ENCODE measurements at regions not wholly inside any gene's neighbourhood (a gene's known extent, or its start where the extent isn't known, plus 50 kb on each side); places are given as distances from the start of the nearest gene placed in this dataset.

DNA sequence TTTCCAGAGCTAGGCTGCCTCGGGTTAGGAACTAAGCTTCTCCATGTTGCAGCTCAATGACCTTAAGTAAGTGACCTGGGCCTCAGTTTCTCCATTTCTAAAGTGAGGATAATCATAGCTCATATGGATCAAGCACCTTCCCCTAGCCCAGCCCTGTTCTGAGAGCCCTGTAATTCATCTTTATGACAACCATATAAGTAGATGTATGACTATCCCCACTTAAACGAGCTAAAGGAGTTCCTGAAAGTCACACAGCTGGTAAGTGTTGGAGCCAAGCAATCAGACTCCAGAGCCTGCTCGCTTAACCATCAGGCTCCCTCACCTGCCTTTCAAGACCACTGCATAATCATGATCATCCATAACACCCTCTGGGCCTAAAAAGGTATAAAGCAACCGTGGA lies 135.4 kb downstream of the SP3 start:
- TF ChIP-seq, protein P1, sequence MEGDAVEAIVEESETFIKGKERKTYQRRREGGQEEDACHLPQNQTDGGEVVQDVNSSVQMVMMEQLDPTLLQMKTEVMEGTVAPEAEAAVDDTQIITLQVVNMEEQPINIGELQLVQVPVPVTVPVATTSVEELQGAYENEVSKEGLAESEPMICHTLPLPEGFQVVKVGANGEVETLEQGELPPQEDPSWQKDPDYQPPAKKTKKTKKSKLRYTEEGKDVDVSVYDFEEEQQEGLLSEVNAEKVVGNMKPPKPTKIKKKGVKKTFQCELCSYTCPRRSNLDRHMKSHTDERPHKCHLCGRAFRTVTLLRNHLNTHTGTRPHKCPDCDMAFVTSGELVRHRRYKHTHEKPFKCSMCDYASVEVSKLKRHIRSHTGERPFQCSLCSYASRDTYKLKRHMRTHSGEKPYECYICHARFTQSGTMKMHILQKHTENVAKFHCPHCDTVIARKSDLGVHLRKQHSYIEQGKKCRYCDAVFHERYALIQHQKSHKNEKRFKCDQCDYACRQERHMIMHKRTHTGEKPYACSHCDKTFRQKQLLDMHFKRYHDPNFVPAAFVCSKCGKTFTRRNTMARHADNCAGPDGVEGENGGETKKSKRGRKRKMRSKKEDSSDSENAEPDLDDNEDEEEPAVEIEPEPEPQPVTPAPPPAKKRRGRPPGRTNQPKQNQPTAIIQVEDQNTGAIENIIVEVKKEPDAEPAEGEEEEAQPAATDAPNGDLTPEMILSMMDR (IDR thresholded peaks at IDR 0.05; ENCODE audit: borderline replicate concordance, extremely low read depth, low read length, poor library complexity, severe bottlenecking), result no peak
- no peak for TF ChIP-seq EZH2 (IDR thresholded peaks at IDR 0.05; ENCODE audit: borderline replicate concordance, low read depth, low read length, severe bottlenecking)

All from DND-41 (cell line).